VCaP (cell line): ENCODE measurements at regions not wholly inside any gene's neighbourhood (a gene's known extent, or its start where the extent isn't known, plus 50 kb on each side); places are given as distances from the start of the nearest gene placed in this dataset.
A peak's percentile ranks its signal among the peaks of the same experiment; 100 is the strongest.

ENCODE experiments used
- H3K27ac ChIP-seq: fragments of 450-650 bp; 2 replicates; pipeline ENCODE4 v1.5.1; 2017
- TF ChIP-seq, protein P1 (sequence below): fragments of 450-650 bp; conservative IDR thresholded peaks from 2 replicates; pipeline ENCODE4 v1.5.1; 2017; ENCODE audit warnings: mild to moderate bottlenecking, moderate library complexity

- no peak overlapping the region for H3K27ac ChIP-seq
Measured at GRCh38 chr2:195606179-195606578, 50.8 kb upstream of the SLC39A10 start.

DNA sequence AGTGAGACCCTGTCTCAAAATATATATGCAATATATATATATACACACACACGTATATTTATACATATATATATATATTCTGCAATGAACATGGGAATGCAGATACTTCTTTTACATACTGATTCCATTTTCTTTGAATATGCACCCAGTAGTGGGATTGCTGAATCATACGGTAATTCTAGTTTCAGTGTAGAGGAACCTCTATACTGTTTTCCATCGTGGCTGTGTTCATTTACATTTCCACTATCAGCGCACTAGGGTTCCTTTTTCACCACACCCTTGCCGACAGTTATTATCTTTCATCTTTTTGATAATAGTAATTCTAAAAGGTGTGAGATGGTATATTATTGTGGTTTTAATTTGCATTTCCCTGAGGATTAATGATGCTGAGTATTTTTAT is 52.3 kb upstream of the SLC39A10 start:
- TF ChIP-seq, protein P1, sequence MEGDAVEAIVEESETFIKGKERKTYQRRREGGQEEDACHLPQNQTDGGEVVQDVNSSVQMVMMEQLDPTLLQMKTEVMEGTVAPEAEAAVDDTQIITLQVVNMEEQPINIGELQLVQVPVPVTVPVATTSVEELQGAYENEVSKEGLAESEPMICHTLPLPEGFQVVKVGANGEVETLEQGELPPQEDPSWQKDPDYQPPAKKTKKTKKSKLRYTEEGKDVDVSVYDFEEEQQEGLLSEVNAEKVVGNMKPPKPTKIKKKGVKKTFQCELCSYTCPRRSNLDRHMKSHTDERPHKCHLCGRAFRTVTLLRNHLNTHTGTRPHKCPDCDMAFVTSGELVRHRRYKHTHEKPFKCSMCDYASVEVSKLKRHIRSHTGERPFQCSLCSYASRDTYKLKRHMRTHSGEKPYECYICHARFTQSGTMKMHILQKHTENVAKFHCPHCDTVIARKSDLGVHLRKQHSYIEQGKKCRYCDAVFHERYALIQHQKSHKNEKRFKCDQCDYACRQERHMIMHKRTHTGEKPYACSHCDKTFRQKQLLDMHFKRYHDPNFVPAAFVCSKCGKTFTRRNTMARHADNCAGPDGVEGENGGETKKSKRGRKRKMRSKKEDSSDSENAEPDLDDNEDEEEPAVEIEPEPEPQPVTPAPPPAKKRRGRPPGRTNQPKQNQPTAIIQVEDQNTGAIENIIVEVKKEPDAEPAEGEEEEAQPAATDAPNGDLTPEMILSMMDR: no peak
- H3K27ac ChIP-seq: no peak overlapping the region

More at GRCh38 chr2:195606179-195606578, 50.8 kb upstream of the SLC39A10 start:
- TF ChIP-seq, protein P1: no peak

DNA sequence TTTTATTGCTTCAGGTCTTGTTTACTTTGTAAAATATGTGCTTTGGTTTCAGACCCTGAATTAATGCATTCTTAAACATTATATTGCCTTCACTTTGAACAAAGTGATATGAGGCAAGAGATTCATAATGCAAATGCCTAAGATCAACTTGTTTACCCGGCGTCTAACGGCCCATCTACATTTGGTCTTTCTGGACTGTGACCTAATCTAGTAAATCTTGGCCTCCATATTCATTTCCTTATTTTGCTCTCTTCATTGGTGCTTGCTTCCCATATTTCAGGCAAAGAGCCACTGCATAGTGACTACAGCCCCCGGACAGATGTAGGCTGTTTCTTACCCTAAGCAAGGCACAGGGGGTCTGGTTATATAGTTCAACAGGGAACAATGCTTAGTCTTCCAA is 53.0 kb upstream of the SLC39A10 start:
- no peak overlapping the region for H3K27ac ChIP-seq
- TF ChIP-seq, protein P1: no peak

DNA sequence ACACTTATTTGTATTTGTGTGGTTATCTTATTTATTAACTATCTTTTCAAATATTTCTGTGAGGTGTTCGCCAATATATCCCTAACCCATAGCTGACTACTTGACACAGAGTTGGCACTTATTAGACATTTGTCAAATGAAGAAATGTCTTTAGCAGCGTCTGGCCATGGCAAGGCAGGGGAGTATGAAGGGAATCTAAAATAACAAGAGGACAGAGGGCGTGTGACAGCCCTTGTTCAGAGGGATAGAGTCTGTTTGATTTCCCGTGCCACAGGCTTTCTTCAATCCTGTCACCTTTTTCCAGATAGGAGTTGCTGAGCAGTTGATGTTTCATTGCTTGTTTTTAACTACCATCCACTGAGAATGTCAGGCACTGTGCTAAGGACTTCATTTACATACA is 53.6 kb upstream of the SLC39A10 start:
- TF ChIP-seq, protein P1: no peak
- peak overlapping the region; percentile 25; the same call in 1 of the 2 replicates for H3K27ac ChIP-seq

DNA sequence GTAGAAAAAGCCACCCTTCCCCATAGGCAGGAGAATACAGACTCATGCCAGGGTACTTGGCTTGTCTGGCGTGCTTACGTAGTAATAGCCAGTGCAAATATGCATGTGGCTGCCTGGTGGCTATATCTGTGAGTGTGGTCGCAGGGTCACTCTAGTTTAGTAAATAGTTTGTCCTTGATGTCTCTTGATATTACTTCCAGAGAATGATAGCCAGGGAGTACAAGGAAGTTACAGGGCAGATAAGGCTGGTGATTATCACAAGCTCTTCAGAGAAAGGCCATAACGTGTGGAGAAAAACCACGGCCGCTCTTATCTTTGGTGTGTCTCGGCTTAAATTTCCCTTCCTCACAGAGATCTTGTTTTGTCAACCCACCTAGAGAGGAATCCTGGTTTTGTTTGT is 54.3 kb upstream of the SLC39A10 start:
- peak overlapping the region; percentile 25; the same call in 1 of the 2 replicates for H3K27ac ChIP-seq
- TF ChIP-seq, protein P1: no peak

DNA sequence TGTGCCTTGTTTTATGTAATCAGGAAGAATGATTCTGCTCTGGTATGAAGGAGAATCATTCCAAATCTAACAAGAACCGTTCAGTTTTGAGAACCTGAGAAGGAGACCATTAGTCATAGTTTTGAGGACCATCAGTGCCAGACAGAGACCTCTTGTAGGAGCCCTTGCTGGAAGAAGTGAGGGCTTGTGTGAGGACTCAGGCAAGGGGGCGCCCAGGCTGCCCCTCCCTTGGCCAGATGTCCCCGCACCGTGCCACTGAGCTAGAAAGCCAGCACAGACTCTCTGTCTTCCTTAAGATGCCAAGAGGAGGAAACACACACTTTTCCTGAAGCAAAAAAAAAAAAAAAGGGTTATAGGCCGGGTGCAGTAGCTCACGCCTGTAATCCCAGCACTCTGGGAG is 55.7 kb upstream of the SLC39A10 start:
- TF ChIP-seq, protein P1: no peak

GRCh38 chr2:195600778-195601177 is 56.2 kb upstream of the SLC39A10 start:
- TF ChIP-seq, protein P1: no peak
- peak overlapping the region; percentile 84 for H3K27ac ChIP-seq

More for the DNA sequence above, 55.7 kb upstream of the SLC39A10 start:
- H3K27ac ChIP-seq: peak overlapping the region; percentile 84
